SU-DHL-6 (cell line): ENCODE measurements at regions not wholly inside any gene's neighbourhood (a gene's known extent, or its start where the extent isn't known, plus 50 kb on each side); places are given as distances from the start of the nearest gene placed in this dataset.

Experiments
- H2AFZ ChIP-seq: fragments of 200-600 bp; sonication (generic); 2 replicates; pipeline ENCODE4 v1.6.1; 2014; ENCODE audit warnings: low read depth, mild to moderate bottlenecking, moderate library complexity, mixed read lengths, antibody characterized with exemption, low read length; ENCODE audit not compliant: severe bottlenecking
- H3F3A ChIP-seq: fragments of 200-600 bp; shearing (Covaris generic); 2 replicates; pipeline ENCODE4 v1.6.0; 2016; ENCODE audit warnings: antibody characterized with exemption, mild to moderate bottlenecking; ENCODE audit not compliant: insufficient read depth
- H3K27ac ChIP-seq: fragments of 200-600 bp; sonication (generic); 2 replicates; pipeline ENCODE4 v1.5.1; 2016; ENCODE audit warnings: low read depth, mild to moderate bottlenecking, low read length, moderate library complexity, mixed read lengths
- H3K27me3 ChIP-seq: fragments of 200-600 bp; sonication (generic), shearing (Covaris generic); 2 replicates; pipeline ENCODE4 v1.6.0; 2014; ENCODE audit warnings: mild to moderate bottlenecking, low read length
- H3K36me3 ChIP-seq: fragments of 200-600 bp; sonication (generic); 2 replicates; pipeline ENCODE4 v1.6.1; 2014; ENCODE audit warnings: mild to moderate bottlenecking, low read length, mixed read lengths
- H3K4me2 ChIP-seq: fragments of 300-600, 200-600 bp; shearing (Covaris generic), sonication (generic); 2 replicates; pipeline ENCODE4 v1.6.0; 2014; ENCODE audit warnings: low read length, low read depth, mild to moderate bottlenecking; ENCODE audit not compliant: poor library complexity, severe bottlenecking
- H3K4me3 ChIP-seq: fragments of 200-600 bp; sonication (generic); 2 replicates; pipeline ENCODE4 v1.5.1; 2014; ENCODE audit warnings: antibody characterized with exemption, low read length, mild to moderate bottlenecking, mixed read lengths; ENCODE audit not compliant: insufficient read depth, poor library complexity, severe bottlenecking
- H3K79me2 ChIP-seq: fragments of 200-600 bp; sonication (generic); 2 replicates; pipeline ENCODE4 v1.6.1; 2014; ENCODE audit warnings: mild to moderate bottlenecking, low read length, moderate library complexity; ENCODE audit not compliant: insufficient read depth
- H3K9ac ChIP-seq: fragments of 200-600 bp; sonication (generic); 2 replicates; pipeline ENCODE4 v1.7.0; 2014; ENCODE audit warnings: mild to moderate bottlenecking, low read length
- H3K9me2 ChIP-seq: fragments of 200-600 bp; sonication (generic); replicated peaks from 2 replicates; pipeline ENCODE4 v1.6.1; 2014; ENCODE audit warnings: low read length; ENCODE audit not compliant: insufficient read depth
- H3K9me3 ChIP-seq: fragments of 200-600 bp; sonication (generic); 2 replicates; pipeline ENCODE4 v1.6.1; 2014; ENCODE audit warnings: low read length, mixed read lengths; ENCODE audit not compliant: insufficient read depth
- H4K20me1 ChIP-seq: fragments of 200-600 bp; sonication (generic); 2 replicates; pipeline ENCODE4 v1.6.1; 2014; ENCODE audit warnings: low read depth, mild to moderate bottlenecking, antibody characterized with exemption, low read length, moderate library complexity, mixed read lengths
- CTCF ChIP-seq: fragments of 200-600 bp; sonication (generic); IDR thresholded peaks from one replicate; pipeline ENCODE4 v1.5.1; 2017; ENCODE audit warnings: antibody characterized with exemption, mild to moderate bottlenecking, low read length, moderate library complexity; ENCODE audit not compliant: insufficient read depth, poor library complexity, severe bottlenecking
- EZH2phosphoT487 ChIP-seq: fragments of 200-600 bp; sonication (generic), shearing (Covaris generic); conservative IDR thresholded peaks from 2 replicates; pipeline ENCODE4 v1.6.1; 2018; ENCODE audit warnings: mild to moderate bottlenecking, antibody characterized with exemption, low read length, moderate library complexity, mixed read lengths

GRCh38 chr11:123255909-123256308, 60.9 kb upstream of the CLMP start:
- H4K20me1 ChIP-seq, result no peaks in the 10 kb centered on the region
- TF ChIP-seq CTCF (no peak), EZH2phosphoT487 (no peak)
- H3K27me3 ChIP-seq, result no peaks in the 10 kb centered on the region
- no peaks in the 10 kb centered on the region for H3K36me3 ChIP-seq
- no peaks in the 10 kb centered on the region for H3F3A ChIP-seq
- H3K9me3 ChIP-seq, result 0 out of 2 replicates have a peak, but pooled peaks cover 4% of the 10 kb centered on the region
- no peak overlapping the region for H3K27ac ChIP-seq
- H3K79me2 ChIP-seq, result no peaks in the 10 kb centered on the region
- no peak overlapping the region for H3K9ac ChIP-seq
- no peak overlapping the region for H3K4me2 ChIP-seq
- H3K4me3 ChIP-seq, result no peak overlapping the region
- H3K9me2 ChIP-seq, result no peaks in the 10 kb centered on the region
- no peak overlapping the region for H2AFZ ChIP-seq

- Histone ChIP-seq H3K36me3 (no peaks in the 10 kb centered on the region), H2AFZ (no peak overlapping the region)
These were observed 59.3 kb upstream of the CLMP start for GRCh38 chr11:123254357-123254756.

GRCh38 chr11:123253911-123254310, 58.9 kb upstream of the CLMP start:
- no peak overlapping the region for H2AFZ ChIP-seq
- H3K9me2 ChIP-seq, result no peaks in the 10 kb centered on the region
- H3K4me2 ChIP-seq, result no peak overlapping the region
- no peak overlapping the region for H3K4me3 ChIP-seq
- H4K20me1 ChIP-seq, result no peaks in the 10 kb centered on the region
- no peak for TF ChIP-seq EZH2phosphoT487
- no peak for TF ChIP-seq CTCF
- no peak overlapping the region for H3K27ac ChIP-seq
- 0 out of 2 replicates have a peak, but pooled peaks cover 4% of the 10 kb centered on the region for H3K9me3 ChIP-seq
- H3K9ac ChIP-seq, result no peak overlapping the region
- H3K27me3 ChIP-seq, result no peaks in the 10 kb centered on the region
- H3K36me3 ChIP-seq, result no peaks in the 10 kb centered on the region
- H3F3A ChIP-seq, result no peaks in the 10 kb centered on the region
- H3K79me2 ChIP-seq, result no peaks in the 10 kb centered on the region

More at GRCh38 chr11:123254357-123254756, 59.3 kb upstream of the CLMP start:
- no peaks in the 10 kb centered on the region for H3K27me3 ChIP-seq
- TF ChIP-seq EZH2phosphoT487 (no peak), CTCF (no peak)
- no peaks in the 10 kb centered on the region for H3K79me2 ChIP-seq
- H3K9me3 ChIP-seq, result 0 out of 2 replicates have a peak, but pooled peaks cover 4% of the 10 kb centered on the region
- no peaks in the 10 kb centered on the region for H4K20me1 ChIP-seq
- no peak overlapping the region for H3K9ac ChIP-seq
- H3K9me2 ChIP-seq, result no peaks in the 10 kb centered on the region
- no peak overlapping the region for H3K4me2 ChIP-seq
- H3K4me3 ChIP-seq, result no peak overlapping the region
- no peaks in the 10 kb centered on the region for H3F3A ChIP-seq
- no peak overlapping the region for H3K27ac ChIP-seq
